Adrenal gland (tissue), 9 donors: ENCODE measurements at regions not wholly inside any gene's neighbourhood (a gene's known extent, or its start where the extent isn't known, plus 50 kb on each side); places are given as distances from the start of the nearest gene placed in this dataset.
A peak's percentile ranks its signal among the peaks of the same experiment; 100 is the strongest.

ENCODE experiments used
- DNase-seq, 7 donors: peaks; one replicate each; pipeline ENCODE4 v3.0.0-alpha.2; 2019 to 2020
- H3K27ac ChIP-seq, 5 donors: fragments of 200-600 bp; sonication (generic) in 4 of 5; 1 replicate in 3 of 5; 2 replicates in 2 of 5; pipeline versions ENCODE4 v1.5.1 to v1.8.0; 2016 to 2020; ENCODE audit warnings: mild to moderate bottlenecking in 1 of 5
- H3K27me3 ChIP-seq: fragments of 200-600 bp; 2 replicates; pipeline ENCODE4 v1.8.0; 2021
- H3K36me3 ChIP-seq, 2 donors: fragments of 200-600 bp; replicated peaks in 1 of 2; 1 replicate in 1 of 2; 2 replicates in 1 of 2; pipeline versions ENCODE4 v1.5.1 to v1.8.0; 2018 to 2022
- H3K4me1 ChIP-seq, 2 donors: fragments of 200-600 bp; replicated peaks in 1 of 2; 1 replicate in 1 of 2; 2 replicates in 1 of 2; pipeline versions ENCODE4 v1.5.1 to v1.8.0; 2018 to 2021
- H3K4me3 ChIP-seq, 4 donors: fragments of 200-600 bp; sonication (generic) in 3 of 4; one replicate each; pipeline ENCODE4 v1.5.1; 2016 to 2018
- H3K9me3 ChIP-seq, 3 donors: fragments of 200-600 bp; sonication (generic) in 1 of 3; replicated peaks in 1 of 3; 1 replicate in 2 of 3; 2 replicates in 1 of 3; pipeline versions ENCODE4 v1.5.1 to v1.8.0; 2016 to 2021
- POLR2A ChIP-seq, 2 donors: fragments of 450-650 bp; IDR thresholded peaks; one replicate each; pipeline ENCODE4 v1.6.1; 2017; ENCODE audit warnings: antibody characterized with exemption in 2 of 2, mild to moderate bottlenecking in 2 of 2, moderate library complexity in 1 of 2
- WGBS, 4 donors: extraction: QIAGEN DNeasy Blood & Tissue Kit in 2 of 4; methylation state at CpG; one replicate each; pipeline versions ENCODE4 v1.1.5 to v1.1.7; 2013 to 2017; 5-methylcytosine and 5-hydroxymethylcytosine counted together
- intact Hi-C, 2 donors: fragments of 100-400 bp; cut with DNase I; formaldehyde crosslinking; loops; one replicate each; pipeline versions ENCODE4 v1.14.1 to v1.15.0; 2022 to 2023
- TF ChIP-seq, protein P1 (sequence below), 6 experiments: fragments of 450-650 bp in 4 of 6; fragments of 200-600 bp in 2 of 6; sonication (generic) in 1 of 6; IDR thresholded peaks; 1 replicate in 5 of 6; 2 replicates in 1 of 6; pipeline versions ENCODE4 v1.5.1 to v1.8.0; 2016 to 2021; ENCODE audit warnings: antibody characterized with exemption in 6 of 6, mild to moderate bottlenecking in 2 of 6, moderate library complexity in 1 of 6
- donor health status: healthy with polysubstance abuse.
- donor health status: Bipolar disorder and iron deficiency.
- donor health status: DM: yes; HTN: yes; CAD: no.
- donor health status: DM: no; HTN: no; CAD: no.
- donor health status: DM: no; HTN: no; CAD: no.

DNA sequence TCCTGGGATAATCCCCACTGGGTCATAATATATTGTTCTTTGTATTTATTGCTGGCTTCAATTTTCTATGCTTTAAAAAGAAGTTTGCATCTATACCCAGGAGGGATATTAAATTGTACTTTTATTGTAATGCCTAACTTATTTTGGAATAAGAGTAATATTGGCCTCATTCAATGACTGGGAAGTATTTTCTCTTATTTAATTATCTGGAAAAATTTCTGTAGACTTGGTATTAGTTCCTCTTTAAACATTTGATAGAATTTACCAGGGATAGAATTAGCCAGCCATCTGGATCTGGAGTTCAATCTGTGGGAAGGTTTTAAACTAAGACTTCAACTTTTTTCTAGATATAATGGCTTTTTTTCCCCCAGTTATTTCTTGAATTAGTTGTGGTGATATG, 115.2 kb upstream of the ZNF32 start:
- no peaks in the 10 kb centered on the region for H3K27me3 ChIP-seq
- no peaks in the 10 kb centered on the region for H3K9me3 ChIP-seq
- no peaks in the 10 kb centered on the region for H3K36me3 ChIP-seq
- H3K27ac ChIP-seq: no peak overlapping the region
- no peak for DNase-seq
- intact Hi-C loops: no loop called here
- no peak overlapping the region for H3K4me3 ChIP-seq
- H3K4me1 ChIP-seq: no peaks in the 10 kb centered on the region
- TF ChIP-seq, protein P1, sequence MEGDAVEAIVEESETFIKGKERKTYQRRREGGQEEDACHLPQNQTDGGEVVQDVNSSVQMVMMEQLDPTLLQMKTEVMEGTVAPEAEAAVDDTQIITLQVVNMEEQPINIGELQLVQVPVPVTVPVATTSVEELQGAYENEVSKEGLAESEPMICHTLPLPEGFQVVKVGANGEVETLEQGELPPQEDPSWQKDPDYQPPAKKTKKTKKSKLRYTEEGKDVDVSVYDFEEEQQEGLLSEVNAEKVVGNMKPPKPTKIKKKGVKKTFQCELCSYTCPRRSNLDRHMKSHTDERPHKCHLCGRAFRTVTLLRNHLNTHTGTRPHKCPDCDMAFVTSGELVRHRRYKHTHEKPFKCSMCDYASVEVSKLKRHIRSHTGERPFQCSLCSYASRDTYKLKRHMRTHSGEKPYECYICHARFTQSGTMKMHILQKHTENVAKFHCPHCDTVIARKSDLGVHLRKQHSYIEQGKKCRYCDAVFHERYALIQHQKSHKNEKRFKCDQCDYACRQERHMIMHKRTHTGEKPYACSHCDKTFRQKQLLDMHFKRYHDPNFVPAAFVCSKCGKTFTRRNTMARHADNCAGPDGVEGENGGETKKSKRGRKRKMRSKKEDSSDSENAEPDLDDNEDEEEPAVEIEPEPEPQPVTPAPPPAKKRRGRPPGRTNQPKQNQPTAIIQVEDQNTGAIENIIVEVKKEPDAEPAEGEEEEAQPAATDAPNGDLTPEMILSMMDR (IDR thresholded peaks at IDR 0.05): no peak
- TF ChIP-seq POLR2A (IDR thresholded peaks at IDR 0.05): no peak

DNA sequence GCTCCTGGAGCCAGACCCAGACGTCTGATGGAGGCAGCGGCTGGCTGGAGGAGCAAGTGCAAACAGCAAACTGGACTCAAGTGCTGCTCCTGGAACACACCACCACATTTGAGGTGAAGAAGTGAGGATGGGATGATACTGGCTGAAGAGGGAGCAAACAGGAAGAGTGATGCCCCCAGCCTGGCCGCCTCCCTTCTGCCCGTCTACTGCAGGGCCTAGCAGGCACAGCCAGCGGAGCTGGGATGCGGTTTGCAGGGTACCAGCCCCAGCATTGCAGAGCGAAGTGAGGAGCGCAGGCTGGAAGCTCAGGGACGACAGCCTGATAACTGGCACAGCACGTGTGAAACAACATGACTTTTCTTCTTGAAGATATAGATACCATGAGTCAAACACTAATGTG, 111.8 kb upstream of the ZNF32 start:
- no peaks in the 10 kb centered on the region for H3K9me3 ChIP-seq
- no peak overlapping the region for H3K4me3 ChIP-seq
- no peak for DNase-seq
- intact Hi-C loops: no loop called here
- WGBS, 4 donors: 80 to 86% (median 82%) methylated on average over 8 to 10 of the region's 10 CpGs
- H3K36me3 ChIP-seq: no peaks in the 10 kb centered on the region
- no peaks in the 10 kb centered on the region for H3K4me1 ChIP-seq
- no peaks in the 10 kb centered on the region for H3K27me3 ChIP-seq
- no peak for TF ChIP-seq POLR2A (IDR thresholded peaks at IDR 0.05)
- TF ChIP-seq, protein P1 (IDR thresholded peaks at IDR 0.05): no peak
- H3K27ac ChIP-seq: no peak overlapping the region

DNA sequence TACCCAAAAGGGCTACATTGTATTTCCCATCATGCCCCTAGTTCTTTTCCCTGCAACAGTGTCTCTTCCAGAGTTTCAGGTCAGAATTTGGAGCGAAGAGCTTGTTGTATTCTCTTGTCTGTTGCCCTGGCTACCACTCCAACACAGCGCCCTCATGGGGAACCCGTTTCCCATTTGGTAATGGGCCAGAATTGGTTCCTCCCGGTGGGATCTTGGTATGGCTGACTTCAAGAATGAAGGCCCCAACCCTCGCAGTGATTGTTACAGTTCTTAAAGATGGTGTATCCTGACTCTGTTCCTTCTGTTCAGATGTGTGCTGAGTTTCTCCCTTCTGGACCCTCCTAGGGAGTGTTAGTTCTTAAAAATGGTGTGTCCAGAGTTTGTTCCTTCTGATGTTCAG, 110.5 kb upstream of the ZNF32 start:
- DNase-seq: no peak
- WGBS, 4 donors: 81 to 88% (median 85%) methylated on average over 5 of the region's 5 CpGs
- intact Hi-C loops: no loop called here

DNA sequence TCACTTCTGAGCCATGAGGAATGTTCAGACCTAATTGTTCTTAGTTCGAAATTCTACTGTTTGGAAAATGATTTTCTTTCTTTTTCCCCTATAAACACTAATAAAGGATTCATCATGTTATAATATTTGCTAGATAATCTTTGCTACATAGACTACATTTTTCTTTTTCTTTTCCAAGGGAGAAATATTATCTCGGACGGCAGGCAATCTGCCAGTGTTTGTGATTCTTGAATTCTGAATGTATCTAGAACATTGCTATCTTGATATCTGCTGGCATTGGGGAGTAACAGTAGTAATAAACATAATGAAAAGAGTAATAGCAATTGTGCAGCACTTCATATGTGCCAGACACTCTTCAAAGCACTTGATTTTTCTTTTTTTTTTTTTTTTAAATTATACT, 107.7 kb upstream of the ZNF32 start:
- Histone ChIP-seq H3K4me3 (no peak overlapping the region), H3K27me3 (no peaks in the 10 kb centered on the region), H3K36me3 (no peaks in the 10 kb centered on the region), H3K27ac (no peak overlapping the region), H3K9me3 (no peaks in the 10 kb centered on the region), H3K4me1 (no peaks in the 10 kb centered on the region)
- 43 to 70% (median 54%) methylated on average over 3 of the region's 3 CpGs for WGBS, 4 donors
- TF ChIP-seq POLR2A (IDR thresholded peaks at IDR 0.05): no peak
- TF ChIP-seq, protein P1 (IDR thresholded peaks at IDR 0.05): no peak
- peak in 1 of 7 donors; percentile 7 for DNase-seq
- intact Hi-C loops: no loop called here

More for the DNA sequence above, 110.5 kb upstream of the ZNF32 start:
- Histone ChIP-seq H3K9me3 (no peaks in the 10 kb centered on the region), H3K27me3 (no peaks in the 10 kb centered on the region), H3K36me3 (no peaks in the 10 kb centered on the region), H3K4me1 (no peaks in the 10 kb centered on the region), H3K27ac (no peak overlapping the region), H3K4me3 (no peak overlapping the region)
- no peak for TF ChIP-seq POLR2A (IDR thresholded peaks at IDR 0.05)
- TF ChIP-seq, protein P1 (IDR thresholded peaks at IDR 0.05): no peak
